ENCODE measurements at regions not wholly inside any gene's neighbourhood (a gene's known extent, or its start where the extent isn't known, plus 50 kb on each side); places are given as distances from the start of the nearest gene placed in this dataset.

- H3K9me3 Mint-ChIP-seq = peaks cover 0 to 7% of the 10 kb centered on the region in 2 donors
- no peaks in the 10 kb centered on the region for H3K27me3 Mint-ChIP-seq (ENCODE audit: low read depth in 2 of 2)
- TF ChIP-seq CTCF (IDR thresholded peaks at IDR 0.05) = no peak
- H3K36me3 Mint-ChIP-seq = no peaks in the 10 kb centered on the region
- Histone ChIP-seq H3K4me1 (ENCODE audit: control insufficient read depth, insufficient read depth, low read length) (no peaks in the 10 kb centered on the region), H3K4me3 (ENCODE audit: low read length) (no peak overlapping the region), H3K36me3 (ENCODE audit: control insufficient read depth, insufficient read depth, low read length) (no peaks in the 10 kb centered on the region), H3K27ac (ENCODE audit: low read length) (no peak overlapping the region), H3K9me3 (ENCODE audit: control insufficient read depth, insufficient read depth, low read length) (no peaks in the 10 kb centered on the region), H3K27me3 (ENCODE audit: control insufficient read depth, insufficient read depth, low read length) (no peaks in the 10 kb centered on the region)
- intact Hi-C loops (cut with micrococcal nuclease) = no loop called here
- H3K4me3 Mint-ChIP-seq = no peak overlapping the region
- ATAC-seq (no peak), DNase-seq (no peak)
- H3K4me1 Mint-ChIP-seq = no peaks in the 10 kb centered on the region
- no peak overlapping the region for H3K27ac Mint-ChIP-seq
Measured at GRCh38 chrY:16522021-16522420, 1358.0 kb downstream of the CDY2B start.

- no peak for TF ChIP-seq CTCF (IDR thresholded peaks at IDR 0.05)
- H3K36me3 Mint-ChIP-seq = no peaks in the 10 kb centered on the region
- ATAC-seq = no peak
- H3K4me3 Mint-ChIP-seq = no peak overlapping the region
- H3K4me1 ChIP-seq (ENCODE audit: control insufficient read depth, insufficient read depth, low read length) = no peaks in the 10 kb centered on the region
- H3K27ac Mint-ChIP-seq = no peak overlapping the region
- H3K4me1 Mint-ChIP-seq = no peaks in the 10 kb centered on the region
- DNase-seq = no peak
- H3K27me3 ChIP-seq (ENCODE audit: control insufficient read depth, insufficient read depth, low read length) = no peaks in the 10 kb centered on the region
- intact Hi-C loops (cut with micrococcal nuclease) = no loop called here
- peaks cover 0 to 4% of the 10 kb centered on the region in 2 donors for H3K9me3 Mint-ChIP-seq
- H3K36me3 ChIP-seq (ENCODE audit: control insufficient read depth, insufficient read depth, low read length) = no peaks in the 10 kb centered on the region
- H3K4me3 ChIP-seq (ENCODE audit: low read length) = no peak overlapping the region
- WGBS (ENCODE audit: insufficient coverage) = 88% methylated on average over 2 of the region's 3 CpGs
- peaks cover 3% of the 10 kb centered on the region for H3K9me3 ChIP-seq (ENCODE audit: control insufficient read depth, insufficient read depth, low read length)
- H3K27me3 Mint-ChIP-seq (ENCODE audit: low read depth in 2 of 2) = no peaks in the 10 kb centered on the region
- no peak overlapping the region for H3K27ac ChIP-seq (ENCODE audit: low read length)
Measured at GRCh38 chrY:16502733-16503214, 1377.2 kb downstream of the CDY2B start.

GRCh38 chrY:16490706-16491105 is 1389.3 kb downstream of the CDY2B start:
- Mint-ChIP-seq H3K36me3 (no peaks in the 10 kb centered on the region), H3K4me1 (no peaks in the 10 kb centered on the region), H3K27me3 (ENCODE audit: low read depth in 2 of 2) (no peaks in the 10 kb centered on the region), H3K9me3 (peaks cover 0 to 29% of the 10 kb centered on the region in 2 donors), H3K4me3 (no peak overlapping the region), H3K27ac (no peak overlapping the region)
- Histone ChIP-seq H3K4me1 (ENCODE audit: control insufficient read depth, insufficient read depth, low read length) (no peaks in the 10 kb centered on the region), H3K36me3 (ENCODE audit: control insufficient read depth, insufficient read depth, low read length) (no peaks in the 10 kb centered on the region), H3K27ac (ENCODE audit: low read length) (no peak overlapping the region), H3K27me3 (ENCODE audit: control insufficient read depth, insufficient read depth, low read length) (no peaks in the 10 kb centered on the region), H3K4me3 (ENCODE audit: low read length) (no peak overlapping the region), H3K9me3 (ENCODE audit: control insufficient read depth, insufficient read depth, low read length) (no peaks in the 10 kb centered on the region)
- ATAC-seq = no peak
- no peak for DNase-seq
- intact Hi-C loops (cut with micrococcal nuclease) = no loop called here
- WGBS (ENCODE audit: insufficient coverage) = 14% methylated on average over 1 of the region's 3 CpGs
- no peak for TF ChIP-seq CTCF (IDR thresholded peaks at IDR 0.05)

GRCh38 chrY:16486696-16487215 is 1393.3 kb downstream of the CDY2B start:
- no peak overlapping the region for H3K4me3 Mint-ChIP-seq
- no peaks in the 10 kb centered on the region for H3K9me3 ChIP-seq (ENCODE audit: control insufficient read depth, insufficient read depth, low read length)
- DNase-seq (no peak), ATAC-seq (no peak)
- 79% methylated on average over 2 of the region's 2 CpGs for WGBS (ENCODE audit: insufficient coverage)
- no peaks in the 10 kb centered on the region for H3K27me3 ChIP-seq (ENCODE audit: control insufficient read depth, insufficient read depth, low read length)
- H3K36me3 Mint-ChIP-seq = no peaks in the 10 kb centered on the region
- TF ChIP-seq CTCF (IDR thresholded peaks at IDR 0.05) = no peak
- intact Hi-C loops (cut with micrococcal nuclease) = no loop called here
- H3K36me3 ChIP-seq (ENCODE audit: control insufficient read depth, insufficient read depth, low read length) = no peaks in the 10 kb centered on the region
- no peak overlapping the region for H3K27ac Mint-ChIP-seq
- no peaks in the 10 kb centered on the region for H3K4me1 Mint-ChIP-seq
- no peaks in the 10 kb centered on the region for H3K27me3 Mint-ChIP-seq (ENCODE audit: low read depth in 2 of 2)
- no peak overlapping the region for H3K4me3 ChIP-seq (ENCODE audit: low read length)
- H3K27ac ChIP-seq (ENCODE audit: low read length) = no peak overlapping the region
- peaks cover 0 to 32% of the 10 kb centered on the region in 2 donors for H3K9me3 Mint-ChIP-seq
- no peaks in the 10 kb centered on the region for H3K4me1 ChIP-seq (ENCODE audit: control insufficient read depth, insufficient read depth, low read length)

All from natural killer cell (primary cell).